Neural cell (in vitro differentiated cells): ENCODE measurements at regions not wholly inside any gene's neighbourhood (a gene's known extent, or its start where the extent isn't known, plus 50 kb on each side); places are given as distances from the start of the nearest gene placed in this dataset.

Experiments used
- CTCF ChIP-seq: fragments of 450-650 bp; IDR thresholded peaks from 2 replicates; pipeline ENCODE4 v1.5.1; 2014; ENCODE audit warnings: antibody characterized with exemption, mild to moderate bottlenecking, moderate library complexity; ENCODE audit not compliant: poor library complexity, severe bottlenecking
- EP300 ChIP-seq: fragments of 450-650 bp; conservative IDR thresholded peaks from 2 replicates; pipeline ENCODE4 v1.6.1; 2014; ENCODE audit warnings: antibody characterized with exemption, mild to moderate bottlenecking, moderate library complexity; ENCODE audit not compliant: poor library complexity, severe bottlenecking
- EZH2 ChIP-seq: fragments of 200-600, 300-800 bp; shearing (Covaris generic), sonication (generic); IDR thresholded peaks from 2 replicates; pipeline ENCODE4 v1.6.1; 2014; ENCODE audit warnings: antibody characterized with exemption, low read length, borderline replicate concordance, mild to moderate bottlenecking; ENCODE audit not compliant: insufficient read depth, poor library complexity, severe bottlenecking
- POLR2AphosphoS5 ChIP-seq: IDR thresholded peaks from 2 replicates; pipeline ENCODE4 v1.6.1; 2012
- RAD21 ChIP-seq: fragments of 450-650 bp; conservative IDR thresholded peaks from 2 replicates; pipeline ENCODE4 v1.6.1; 2014; ENCODE audit warnings: antibody characterized with exemption, mild to moderate bottlenecking, moderate library complexity
- REST ChIP-seq: IDR thresholded peaks from 2 replicates; pipeline ENCODE4 v1.6.1; 2012; ENCODE audit warnings: borderline replicate concordance
- TAF1 ChIP-seq: IDR thresholded peaks from 2 replicates; pipeline ENCODE4 v1.6.1; 2012; ENCODE audit warnings: low read depth

GRCh38 chr4:104629601-104630000, 134.9 kb upstream of the CXXC4 start:
- TF ChIP-seq EZH2, result no peak
- no peak for TF ChIP-seq CTCF
- TF ChIP-seq EP300, result no peak
- no peak for TF ChIP-seq REST
- no peak for TF ChIP-seq POLR2AphosphoS5
- TF ChIP-seq TAF1, result no peak
- no peak for TF ChIP-seq RAD21
